ENCODE measurements at regions not wholly inside any gene's neighbourhood (a gene's known extent, or its start where the extent isn't known, plus 50 kb on each side); places are given as distances from the start of the nearest gene placed in this dataset.

DNA sequence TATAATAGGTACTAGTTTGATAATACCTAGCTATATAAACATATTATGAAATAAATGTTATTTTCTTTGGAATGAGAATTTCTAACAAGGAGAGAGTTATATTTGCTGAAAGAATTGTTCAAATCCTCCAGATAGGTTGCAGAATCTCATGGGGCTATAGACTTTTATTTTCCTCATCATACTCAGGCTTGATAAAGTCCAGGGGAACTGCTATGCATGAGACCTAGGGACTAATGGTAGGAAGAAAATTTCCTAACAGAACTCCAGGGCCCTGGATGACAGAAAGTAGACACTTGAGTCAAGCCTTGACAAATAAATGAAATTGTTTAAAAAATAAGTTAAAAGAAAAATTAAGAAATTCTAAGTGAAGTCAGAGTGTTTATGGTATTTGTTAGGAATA lies 138.5 kb upstream of the DACH1 start:
- no peak overlapping the region for H2AFZ ChIP-seq (ENCODE audit: low read length)
- H3K9me2 ChIP-seq (replicated peaks; ENCODE audit: low read depth, low read length) = no peaks in the 10 kb centered on the region
- no peaks in the 10 kb centered on the region for H3K4me1 ChIP-seq (ENCODE audit: insufficient read depth, low read length, poor library complexity, severe bottlenecking)
- no peak overlapping the region for H3K4me3 ChIP-seq (ENCODE audit: low read length, poor library complexity, severe bottlenecking)
- H3F3A ChIP-seq (ENCODE audit: low read depth) = no peaks in the 10 kb centered on the region
- no peaks in the 10 kb centered on the region for H3K36me3 ChIP-seq (ENCODE audit: insufficient read depth, low read length)
- no peak overlapping the region for H3K9ac ChIP-seq (ENCODE audit: low read depth, low read length, poor library complexity, severe bottlenecking)
- H3K4me2 ChIP-seq (ENCODE audit: low read depth, low read length, poor library complexity, severe bottlenecking) = no peak overlapping the region
- no peak for TF ChIP-seq EZH2phosphoT487 (IDR thresholded peaks at IDR 0.05; ENCODE audit: borderline replicate concordance)
- TF ChIP-seq, protein P1, sequence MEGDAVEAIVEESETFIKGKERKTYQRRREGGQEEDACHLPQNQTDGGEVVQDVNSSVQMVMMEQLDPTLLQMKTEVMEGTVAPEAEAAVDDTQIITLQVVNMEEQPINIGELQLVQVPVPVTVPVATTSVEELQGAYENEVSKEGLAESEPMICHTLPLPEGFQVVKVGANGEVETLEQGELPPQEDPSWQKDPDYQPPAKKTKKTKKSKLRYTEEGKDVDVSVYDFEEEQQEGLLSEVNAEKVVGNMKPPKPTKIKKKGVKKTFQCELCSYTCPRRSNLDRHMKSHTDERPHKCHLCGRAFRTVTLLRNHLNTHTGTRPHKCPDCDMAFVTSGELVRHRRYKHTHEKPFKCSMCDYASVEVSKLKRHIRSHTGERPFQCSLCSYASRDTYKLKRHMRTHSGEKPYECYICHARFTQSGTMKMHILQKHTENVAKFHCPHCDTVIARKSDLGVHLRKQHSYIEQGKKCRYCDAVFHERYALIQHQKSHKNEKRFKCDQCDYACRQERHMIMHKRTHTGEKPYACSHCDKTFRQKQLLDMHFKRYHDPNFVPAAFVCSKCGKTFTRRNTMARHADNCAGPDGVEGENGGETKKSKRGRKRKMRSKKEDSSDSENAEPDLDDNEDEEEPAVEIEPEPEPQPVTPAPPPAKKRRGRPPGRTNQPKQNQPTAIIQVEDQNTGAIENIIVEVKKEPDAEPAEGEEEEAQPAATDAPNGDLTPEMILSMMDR (conservative IDR thresholded peaks at IDR 0.05; ENCODE audit: low read length) = no peak
- H4K20me1 ChIP-seq (ENCODE audit: insufficient read depth, low read length, poor library complexity, severe bottlenecking) = no peaks in the 10 kb centered on the region
- no peaks in the 10 kb centered on the region for H3K79me2 ChIP-seq (ENCODE audit: insufficient read depth, low read length)
- H3K9me3 ChIP-seq (ENCODE audit: insufficient read depth, low read depth, low read length) = no peaks in the 10 kb centered on the region
- no peaks in the 10 kb centered on the region for H3K27me3 ChIP-seq (ENCODE audit: insufficient read depth, low read length, poor library complexity, severe bottlenecking)

DNA sequence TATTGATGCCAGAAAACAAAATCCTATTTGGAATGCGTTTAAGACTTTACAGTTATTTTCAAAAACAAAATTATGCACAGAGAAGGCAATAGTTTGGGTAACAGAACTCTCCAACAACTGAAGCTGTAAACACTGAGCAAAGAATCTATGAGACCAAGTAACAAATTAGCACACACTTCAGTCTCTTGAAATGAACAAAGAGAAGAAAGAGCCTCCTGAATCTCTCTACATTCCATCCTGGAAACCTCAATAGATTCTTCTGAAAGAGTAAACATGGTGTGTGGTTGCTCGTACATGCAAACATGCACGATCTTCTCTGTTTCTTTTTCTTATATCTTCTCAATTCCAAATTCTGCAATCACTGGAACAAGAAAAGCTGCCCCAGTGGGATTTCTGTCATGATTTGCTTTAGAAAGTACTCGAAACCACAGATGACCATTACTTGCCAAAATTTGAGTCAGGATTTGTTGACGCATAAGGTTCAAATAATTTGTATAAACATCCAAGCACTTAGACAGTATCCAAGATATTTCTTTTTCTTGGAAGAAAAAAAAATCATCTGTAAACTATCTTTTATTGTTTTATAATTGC lies 137.9 kb upstream of the DACH1 start:
- no peaks in the 10 kb centered on the region for H3K4me1 ChIP-seq (ENCODE audit: insufficient read depth, low read length, poor library complexity, severe bottlenecking)
- no peaks in the 10 kb centered on the region for H3K36me3 ChIP-seq (ENCODE audit: insufficient read depth, low read length)
- no peaks in the 10 kb centered on the region for H3K9me3 ChIP-seq (ENCODE audit: insufficient read depth, low read depth, low read length)
- no peaks in the 10 kb centered on the region for H3K27me3 ChIP-seq (ENCODE audit: insufficient read depth, low read length, poor library complexity, severe bottlenecking)
- H3F3A ChIP-seq (ENCODE audit: low read depth) = no peaks in the 10 kb centered on the region
- no peaks in the 10 kb centered on the region for H3K9me2 ChIP-seq (replicated peaks; ENCODE audit: low read depth, low read length)
- TF ChIP-seq EZH2phosphoT487 (IDR thresholded peaks at IDR 0.05; ENCODE audit: borderline replicate concordance) = no peak
- TF ChIP-seq, protein P1 (conservative IDR thresholded peaks at IDR 0.05; ENCODE audit: low read length) = no peak
- no peaks in the 10 kb centered on the region for H3K79me2 ChIP-seq (ENCODE audit: insufficient read depth, low read length)
- H3K9ac ChIP-seq (ENCODE audit: low read depth, low read length, poor library complexity, severe bottlenecking) = no peak overlapping the region
- H3K4me3 ChIP-seq (ENCODE audit: low read length, poor library complexity, severe bottlenecking) = no peak overlapping the region
- no peaks in the 10 kb centered on the region for H4K20me1 ChIP-seq (ENCODE audit: insufficient read depth, low read length, poor library complexity, severe bottlenecking)
- H2AFZ ChIP-seq (ENCODE audit: low read length) = no peak overlapping the region
- H3K4me2 ChIP-seq (ENCODE audit: low read depth, low read length, poor library complexity, severe bottlenecking) = no peak overlapping the region

DNA sequence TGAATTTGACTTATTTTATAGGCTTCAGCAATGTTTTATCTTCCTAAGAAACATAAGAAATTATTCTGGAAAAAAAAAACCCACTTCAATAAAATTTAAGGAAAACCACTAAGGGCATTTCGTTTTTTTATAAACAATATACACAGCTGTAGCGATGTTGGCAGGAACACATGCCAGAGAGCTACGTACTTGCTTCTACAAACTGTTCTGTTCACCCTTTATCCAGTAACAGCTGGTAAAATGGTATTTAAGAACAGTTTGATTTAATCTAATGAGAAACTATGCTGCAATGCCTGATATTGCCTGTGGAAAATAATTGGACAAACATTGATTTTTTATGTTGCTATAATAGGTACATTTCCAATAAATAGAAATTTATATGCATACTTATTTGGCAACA lies 137.2 kb upstream of the DACH1 start:
- no peaks in the 10 kb centered on the region for H3K9me3 ChIP-seq (ENCODE audit: insufficient read depth, low read depth, low read length)
- H3K4me2 ChIP-seq (ENCODE audit: low read depth, low read length, poor library complexity, severe bottlenecking) = no peak overlapping the region
- no peaks in the 10 kb centered on the region for H3F3A ChIP-seq (ENCODE audit: low read depth)
- H3K36me3 ChIP-seq (ENCODE audit: insufficient read depth, low read length) = no peaks in the 10 kb centered on the region
- H3K9ac ChIP-seq (ENCODE audit: low read depth, low read length, poor library complexity, severe bottlenecking) = no peak overlapping the region
- no peak overlapping the region for H2AFZ ChIP-seq (ENCODE audit: low read length)
- no peaks in the 10 kb centered on the region for H3K9me2 ChIP-seq (replicated peaks; ENCODE audit: low read depth, low read length)
- H3K4me3 ChIP-seq (ENCODE audit: low read length, poor library complexity, severe bottlenecking) = no peak overlapping the region
- H4K20me1 ChIP-seq (ENCODE audit: insufficient read depth, low read length, poor library complexity, severe bottlenecking) = no peaks in the 10 kb centered on the region
- no peaks in the 10 kb centered on the region for H3K79me2 ChIP-seq (ENCODE audit: insufficient read depth, low read length)
- TF ChIP-seq EZH2phosphoT487 (IDR thresholded peaks at IDR 0.05; ENCODE audit: borderline replicate concordance) = no peak
- TF ChIP-seq, protein P1 (conservative IDR thresholded peaks at IDR 0.05; ENCODE audit: low read length) = no peak
- no peaks in the 10 kb centered on the region for H3K27me3 ChIP-seq (ENCODE audit: insufficient read depth, low read length, poor library complexity, severe bottlenecking)
- no peaks in the 10 kb centered on the region for H3K4me1 ChIP-seq (ENCODE audit: insufficient read depth, low read length, poor library complexity, severe bottlenecking)

Data from Loucy (cell line).